Bronchial epithelial cell (primary cell): ENCODE measurements at regions not wholly inside any gene's neighbourhood (a gene's known extent, or its start where the extent isn't known, plus 50 kb on each side); places are given as distances from the start of the nearest gene placed in this dataset.

Experiments
- DNase-seq: peaks from one replicate; pipeline ENCODE4 v3.0.0-alpha.2; 2010; ENCODE audit warnings: low read depth
- FAIRE-seq: peaks from 2 replicates; lab custom pipeline; 2011; peaks lifted over from hg19 to GRCh38; lab: Jason Lieb, UNC
- H3K27me3 ChIP-seq: 2 replicates; pipeline ENCODE4 v1.5.1; 2011; ENCODE audit warnings: low read length; ENCODE audit not compliant: control insufficient read depth, insufficient read depth
- H3K36me3 ChIP-seq: 2 replicates; pipeline ENCODE4 v1.5.1; 2011; ENCODE audit warnings: low read length; ENCODE audit not compliant: control insufficient read depth, insufficient read depth
- H3K4me3 ChIP-seq: 2 replicates; pipeline ENCODE4 v1.5.1; 2011; ENCODE audit warnings: mild to moderate bottlenecking, low read depth, low read length, control low read depth
- CTCF ChIP-seq: IDR thresholded peaks from 2 replicates; pipeline ENCODE4 v1.5.1; 2011; ENCODE audit warnings: mild to moderate bottlenecking, moderate library complexity, low read length, control low read depth, inconsistent platforms; ENCODE audit not compliant: insufficient read depth, severe bottlenecking

DNA sequence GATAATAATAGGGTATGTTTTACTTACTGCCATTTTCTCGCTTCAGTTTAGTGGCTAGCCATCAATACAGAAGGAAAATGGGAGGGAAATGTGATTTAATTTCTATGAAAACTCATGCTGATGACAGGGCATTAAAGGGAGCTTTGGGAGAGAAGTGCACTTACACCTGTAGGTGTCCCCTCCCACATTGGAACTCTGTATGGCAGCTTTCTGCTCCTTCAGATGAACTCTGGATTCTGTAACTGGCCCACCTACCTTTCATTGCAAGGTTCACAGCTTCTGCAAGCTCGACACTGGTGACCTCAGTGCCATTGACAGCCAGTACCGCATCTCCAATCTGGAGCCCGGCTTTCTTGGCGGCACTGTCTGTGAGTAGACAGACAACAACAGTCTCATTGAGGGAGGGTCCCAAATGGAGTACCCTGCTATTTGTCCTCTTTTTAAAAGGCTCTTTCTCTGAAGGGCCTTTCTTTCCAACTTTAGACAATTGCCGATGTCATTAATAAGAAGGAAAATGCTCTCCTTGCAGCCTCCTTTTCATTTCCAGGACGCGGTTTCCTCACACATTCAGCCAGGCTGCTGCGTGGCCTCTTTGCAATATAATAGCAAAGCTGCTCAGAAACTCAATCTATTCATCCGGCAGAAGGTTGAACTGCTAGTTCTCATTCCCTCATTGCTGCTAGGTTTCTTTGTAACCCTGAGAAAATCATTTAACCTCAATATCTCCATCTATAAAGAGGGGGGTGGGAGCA, 63.6 kb downstream of the NUDT12 start:
- TF ChIP-seq CTCF: no peak
- FAIRE-seq (no peak), DNase-seq (no peak)
- Histone ChIP-seq H3K27me3 (no peaks in the 10 kb centered on the region), H3K4me3 (no peak overlapping the region), H3K36me3 (no peaks in the 10 kb centered on the region)

GRCh38 chr5:103498211-103498610, 64.4 kb downstream of the NUDT12 start:
- Histone ChIP-seq H3K27me3 (no peaks in the 10 kb centered on the region), H3K4me3 (no peak overlapping the region), H3K36me3 (no peaks in the 10 kb centered on the region)
- no peak for TF ChIP-seq CTCF
- no peak for DNase-seq
- FAIRE-seq: no peak

DNA sequence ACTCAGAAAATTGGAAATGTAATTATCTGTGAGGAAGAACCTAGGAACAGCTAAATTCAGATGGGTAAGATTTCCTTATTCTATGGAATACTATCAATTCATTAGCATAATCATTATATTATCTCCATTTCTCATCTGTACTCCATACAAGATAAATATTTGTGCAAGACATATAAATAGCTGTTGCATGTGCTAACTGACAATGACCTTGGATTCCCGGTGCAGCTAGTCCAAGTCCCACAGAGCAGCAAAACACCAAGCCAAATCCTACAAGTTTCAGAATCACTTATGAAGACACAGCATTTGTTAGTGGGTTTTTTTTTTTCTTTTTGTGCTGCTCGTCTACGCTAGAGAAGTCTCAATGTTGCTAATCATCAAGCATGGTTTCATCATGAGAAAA, 64.8 kb downstream of the NUDT12 start:
- no peak for FAIRE-seq
- TF ChIP-seq CTCF: no peak
- no peak for DNase-seq
- H3K27me3 ChIP-seq: no peaks in the 10 kb centered on the region
- no peak overlapping the region for H3K4me3 ChIP-seq
- H3K36me3 ChIP-seq: no peaks in the 10 kb centered on the region

- H3K4me3 ChIP-seq: no peak overlapping the region
- H3K27me3 ChIP-seq: no peaks in the 10 kb centered on the region
- FAIRE-seq: no peak
- H3K36me3 ChIP-seq: no peaks in the 10 kb centered on the region
- no peak for DNase-seq
- no peak for TF ChIP-seq CTCF
Observed at GRCh38 chr5:103490030-103490739, 72.4 kb downstream of the NUDT12 start.

- DNase-seq: no peak
- H3K27me3 ChIP-seq: no peaks in the 10 kb centered on the region
Observed at GRCh38 chr5:103489307-103489706, 73.3 kb downstream of the NUDT12 start.

More at GRCh38 chr5:103489307-103489706, 73.3 kb downstream of the NUDT12 start:
- H3K4me3 ChIP-seq: no peak overlapping the region
- H3K36me3 ChIP-seq: no peaks in the 10 kb centered on the region
- FAIRE-seq: no peak
- no peak for TF ChIP-seq CTCF
